Endothelial cell (in vitro differentiated cells): ENCODE measurements at regions not wholly inside any gene's neighbourhood (a gene's known extent, or its start where the extent isn't known, plus 50 kb on each side); places are given as distances from the start of the nearest gene placed in this dataset.

ENCODE experiments used
- DNase-seq: peaks from one replicate; pipeline ENCODE4 v3.0.0; 2021; ENCODE audit warnings: low spot score
- H3K27ac Mint-ChIP-seq: one replicate; pipeline ENCODE4 v1.8.0; 2021; ENCODE audit warnings: mixed read lengths, inconsistent platforms; ENCODE audit not compliant: unreplicated experiment
- H3K27me3 Mint-ChIP-seq: one replicate; pipeline ENCODE4 v1.8.0; 2021; ENCODE audit warnings: mild to moderate bottlenecking, moderate library complexity, mixed read lengths, inconsistent platforms; ENCODE audit not compliant: unreplicated experiment
- H3K36me3 Mint-ChIP-seq: one replicate; pipeline ENCODE4 v1.8.0; 2021; ENCODE audit warnings: mild to moderate bottlenecking, low read depth, mixed read lengths, inconsistent platforms; ENCODE audit not compliant: unreplicated experiment
- H3K4me1 Mint-ChIP-seq: one replicate; pipeline ENCODE4 v1.8.0; 2021; ENCODE audit warnings: mild to moderate bottlenecking, mixed read lengths, inconsistent platforms; ENCODE audit not compliant: unreplicated experiment
- H3K4me3 Mint-ChIP-seq: one replicate; pipeline ENCODE4 v1.8.0; 2021; ENCODE audit warnings: mild to moderate bottlenecking, mixed read lengths, inconsistent platforms; ENCODE audit not compliant: unreplicated experiment
- H3K9me3 Mint-ChIP-seq: one replicate; pipeline ENCODE4 v1.8.0; 2021; ENCODE audit warnings: mixed read lengths, inconsistent platforms; ENCODE audit not compliant: unreplicated experiment
- TF ChIP-seq, protein P1 (sequence below): fragments of 200-600 bp; sonication (generic); IDR thresholded peaks from one replicate; pipeline ENCODE4 v1.5.0; 2021; ENCODE audit warnings: antibody characterized with exemption; ENCODE audit not compliant: unreplicated experiment

DNA sequence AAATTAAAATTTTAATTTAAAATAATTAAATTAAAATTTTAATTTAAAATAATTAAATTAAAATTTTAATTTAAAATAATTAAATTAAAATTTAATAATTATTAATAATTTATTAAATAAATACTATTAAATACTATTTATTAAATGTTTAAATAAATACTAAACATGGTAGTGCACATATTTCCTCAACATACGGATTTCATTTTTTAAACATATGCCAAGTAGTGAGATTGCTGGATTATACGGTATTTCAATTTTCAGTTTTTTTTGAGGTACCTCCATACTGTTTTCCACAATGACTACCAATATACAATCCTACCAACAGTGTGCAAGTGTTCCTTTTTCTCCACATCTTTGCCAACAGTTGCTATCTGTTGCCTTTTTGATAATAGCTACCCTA lies 852.9 kb upstream of the CDH8 start:
- no peaks in the 10 kb centered on the region for H3K27me3 Mint-ChIP-seq
- TF ChIP-seq, protein P1, sequence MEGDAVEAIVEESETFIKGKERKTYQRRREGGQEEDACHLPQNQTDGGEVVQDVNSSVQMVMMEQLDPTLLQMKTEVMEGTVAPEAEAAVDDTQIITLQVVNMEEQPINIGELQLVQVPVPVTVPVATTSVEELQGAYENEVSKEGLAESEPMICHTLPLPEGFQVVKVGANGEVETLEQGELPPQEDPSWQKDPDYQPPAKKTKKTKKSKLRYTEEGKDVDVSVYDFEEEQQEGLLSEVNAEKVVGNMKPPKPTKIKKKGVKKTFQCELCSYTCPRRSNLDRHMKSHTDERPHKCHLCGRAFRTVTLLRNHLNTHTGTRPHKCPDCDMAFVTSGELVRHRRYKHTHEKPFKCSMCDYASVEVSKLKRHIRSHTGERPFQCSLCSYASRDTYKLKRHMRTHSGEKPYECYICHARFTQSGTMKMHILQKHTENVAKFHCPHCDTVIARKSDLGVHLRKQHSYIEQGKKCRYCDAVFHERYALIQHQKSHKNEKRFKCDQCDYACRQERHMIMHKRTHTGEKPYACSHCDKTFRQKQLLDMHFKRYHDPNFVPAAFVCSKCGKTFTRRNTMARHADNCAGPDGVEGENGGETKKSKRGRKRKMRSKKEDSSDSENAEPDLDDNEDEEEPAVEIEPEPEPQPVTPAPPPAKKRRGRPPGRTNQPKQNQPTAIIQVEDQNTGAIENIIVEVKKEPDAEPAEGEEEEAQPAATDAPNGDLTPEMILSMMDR: no peak
- H3K36me3 Mint-ChIP-seq: no peaks in the 10 kb centered on the region
- no peaks in the 10 kb centered on the region for H3K9me3 Mint-ChIP-seq
- H3K4me3 Mint-ChIP-seq: no peak overlapping the region
- H3K4me1 Mint-ChIP-seq: no peaks in the 10 kb centered on the region
- H3K27ac Mint-ChIP-seq: no peak overlapping the region
- no peak for DNase-seq

DNA sequence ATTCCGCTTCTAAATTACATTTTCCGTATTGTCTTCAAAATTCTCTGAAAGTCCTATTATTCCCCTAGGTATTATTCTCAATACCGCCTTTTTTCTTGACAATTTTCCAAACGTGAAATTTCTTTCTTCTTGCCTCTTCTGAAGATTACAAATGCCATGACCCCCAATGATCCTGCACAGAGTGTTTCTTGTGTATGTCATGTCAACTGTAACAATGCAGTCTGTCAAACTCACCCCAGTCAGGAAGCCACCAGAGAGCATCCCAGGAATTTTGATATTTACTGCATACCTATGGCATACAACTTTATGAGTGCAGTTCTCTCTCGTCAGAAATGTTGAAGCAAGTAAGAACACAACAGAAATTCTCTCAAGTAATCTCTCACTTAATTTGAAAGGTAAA lies 847.3 kb upstream of the CDH8 start:
- Mint-ChIP-seq H3K4me1 (no peaks in the 10 kb centered on the region), H3K9me3 (no peaks in the 10 kb centered on the region), H3K4me3 (no peak overlapping the region), H3K27me3 (no peaks in the 10 kb centered on the region), H3K36me3 (no peaks in the 10 kb centered on the region), H3K27ac (no peak overlapping the region)
- TF ChIP-seq, protein P1: no peak
- no peak for DNase-seq

DNA sequence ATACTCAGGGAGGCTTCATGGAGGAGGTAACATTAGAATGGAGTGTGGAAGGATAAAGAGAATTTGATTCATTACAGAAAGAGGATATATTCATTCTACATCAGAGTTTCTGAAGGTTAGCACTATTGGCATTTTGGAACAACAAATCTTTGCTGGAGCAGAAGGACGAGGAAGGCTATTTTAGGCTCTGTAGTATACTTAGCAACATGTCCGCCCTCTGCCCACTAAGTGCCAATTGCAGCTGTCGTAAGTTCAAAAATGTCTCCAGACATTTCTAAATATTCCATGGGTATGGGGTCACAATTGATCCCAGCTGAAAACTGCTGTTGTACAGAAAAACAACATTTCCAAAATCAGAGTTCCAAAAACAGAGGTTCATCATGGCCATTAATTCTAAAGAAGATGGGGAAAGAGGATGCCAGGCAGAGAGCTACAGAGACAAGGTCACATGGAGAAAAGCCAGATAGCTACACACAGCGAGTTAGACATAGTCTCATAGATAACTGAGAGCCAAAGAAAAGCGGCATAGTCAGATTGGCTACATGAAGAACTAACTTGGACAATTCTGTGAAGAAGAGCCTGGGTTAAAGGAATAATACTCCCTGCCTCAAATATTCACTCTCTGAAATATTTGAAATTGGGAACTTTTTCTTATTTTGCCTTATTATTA lies 846.4 kb upstream of the CDH8 start:
- TF ChIP-seq, protein P1: no peak
- DNase-seq: no peak
- Mint-ChIP-seq H3K27ac (no peak overlapping the region), H3K4me1 (no peaks in the 10 kb centered on the region), H3K36me3 (no peaks in the 10 kb centered on the region), H3K27me3 (no peaks in the 10 kb centered on the region), H3K4me3 (no peak overlapping the region), H3K9me3 (no peaks in the 10 kb centered on the region)

DNA sequence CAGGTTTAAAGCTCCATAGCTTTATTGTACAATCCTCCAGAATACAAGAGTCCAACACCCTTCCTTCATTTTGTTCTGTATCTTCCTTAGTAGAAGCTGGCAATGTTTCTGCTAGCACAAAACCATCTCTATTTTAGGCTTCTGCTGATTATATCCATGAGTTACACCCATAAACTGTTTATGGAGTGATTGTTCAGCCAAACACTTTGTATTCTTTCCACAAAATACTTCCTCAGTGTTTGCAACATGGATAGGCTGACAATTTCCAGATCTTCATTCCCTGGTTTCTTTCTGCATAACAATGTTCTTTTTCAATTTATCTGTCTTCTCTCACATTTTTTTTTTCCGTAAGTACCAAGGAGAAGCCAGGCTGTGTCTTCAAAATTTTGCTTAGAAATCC lies 839.9 kb upstream of the CDH8 start:
- DNase-seq: no peak
- H3K4me3 Mint-ChIP-seq: no peak overlapping the region
- TF ChIP-seq, protein P1: no peak
- no peak overlapping the region for H3K27ac Mint-ChIP-seq
- H3K27me3 Mint-ChIP-seq: peaks cover 2% of the 10 kb centered on the region
- no peaks in the 10 kb centered on the region for H3K36me3 Mint-ChIP-seq
- peaks cover 3% of the 10 kb centered on the region for H3K4me1 Mint-ChIP-seq
- no peaks in the 10 kb centered on the region for H3K9me3 Mint-ChIP-seq

DNA sequence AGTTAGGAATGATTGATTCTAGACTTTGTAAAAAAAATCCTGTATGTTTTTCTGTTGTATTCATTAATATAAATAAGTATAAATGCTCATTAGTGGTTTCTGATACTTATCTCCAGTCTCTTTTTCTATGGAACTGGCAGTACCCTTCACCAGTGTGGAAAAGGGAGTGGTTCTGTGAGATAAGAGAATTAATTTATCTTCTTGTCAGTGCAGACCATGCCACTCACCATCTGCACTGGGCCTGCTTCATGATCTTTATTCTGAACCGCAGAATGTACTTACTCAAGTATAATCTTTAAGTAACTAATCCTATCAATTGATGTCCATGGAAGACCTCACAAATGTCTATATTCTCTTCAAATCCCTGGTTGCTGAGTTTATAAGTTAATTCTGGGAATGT lies 836.1 kb upstream of the CDH8 start:
- no peaks in the 10 kb centered on the region for H3K36me3 Mint-ChIP-seq
- no peaks in the 10 kb centered on the region for H3K9me3 Mint-ChIP-seq
- H3K27ac Mint-ChIP-seq: no peak overlapping the region
- peaks cover 12% of the 10 kb centered on the region for H3K4me1 Mint-ChIP-seq
- DNase-seq: no peak
- TF ChIP-seq, protein P1: no peak
- H3K4me3 Mint-ChIP-seq: no peak overlapping the region
- peaks cover 2% of the 10 kb centered on the region for H3K27me3 Mint-ChIP-seq
